ENCODE measurements at regions not wholly inside any gene's neighbourhood (a gene's known extent, or its start where the extent isn't known, plus 50 kb on each side); places are given as distances from the start of the nearest gene placed in this dataset.

GRCh38 chr14:44131861-44132260 is 375.2 kb downstream of the FSCB start:
- DNase-seq (ENCODE audit: low spot score): no peak
- Histone ChIP-seq H3K4me3 (ENCODE audit: low read depth, low read length, poor library complexity, severe bottlenecking) (no peak overlapping the region), H3K27me3 (replicated peaks; ENCODE audit: insufficient read depth, low read depth, low read length, poor library complexity) (no peaks in the 10 kb centered on the region), H3K36me3 (ENCODE audit: insufficient read depth, low read length, poor library complexity, severe bottlenecking) (no peaks in the 10 kb centered on the region), H3K27ac (ENCODE audit: low read depth, low read length, poor library complexity, severe bottlenecking) (no peak overlapping the region), H3K9me3 (ENCODE audit: low read depth, low read length, poor library complexity, severe bottlenecking) (no peaks in the 10 kb centered on the region), H3K4me1 (ENCODE audit: insufficient read depth, low read length, poor library complexity, severe bottlenecking) (no peaks in the 10 kb centered on the region)
- no TSS peak for BruUV-seq (replicated peaks)
- intact Hi-C loops (cut with micrococcal nuclease; ENCODE audit: unreplicated experiment): no loop called here
- ChIA-PET POLR2A (ENCODE audit: low non-redundant PET) (no interaction called here), CTCF (no interaction called here)
- no peak for TF ChIP-seq CTCF (conservative IDR thresholded peaks at IDR 0.05; ENCODE audit: low read depth, low read length)
- no peak for TF ChIP-seq EZH2 (IDR thresholded peaks at IDR 0.05; ENCODE audit: borderline replicate concordance, low read depth, low read length, poor library complexity, severe bottlenecking)

DNA sequence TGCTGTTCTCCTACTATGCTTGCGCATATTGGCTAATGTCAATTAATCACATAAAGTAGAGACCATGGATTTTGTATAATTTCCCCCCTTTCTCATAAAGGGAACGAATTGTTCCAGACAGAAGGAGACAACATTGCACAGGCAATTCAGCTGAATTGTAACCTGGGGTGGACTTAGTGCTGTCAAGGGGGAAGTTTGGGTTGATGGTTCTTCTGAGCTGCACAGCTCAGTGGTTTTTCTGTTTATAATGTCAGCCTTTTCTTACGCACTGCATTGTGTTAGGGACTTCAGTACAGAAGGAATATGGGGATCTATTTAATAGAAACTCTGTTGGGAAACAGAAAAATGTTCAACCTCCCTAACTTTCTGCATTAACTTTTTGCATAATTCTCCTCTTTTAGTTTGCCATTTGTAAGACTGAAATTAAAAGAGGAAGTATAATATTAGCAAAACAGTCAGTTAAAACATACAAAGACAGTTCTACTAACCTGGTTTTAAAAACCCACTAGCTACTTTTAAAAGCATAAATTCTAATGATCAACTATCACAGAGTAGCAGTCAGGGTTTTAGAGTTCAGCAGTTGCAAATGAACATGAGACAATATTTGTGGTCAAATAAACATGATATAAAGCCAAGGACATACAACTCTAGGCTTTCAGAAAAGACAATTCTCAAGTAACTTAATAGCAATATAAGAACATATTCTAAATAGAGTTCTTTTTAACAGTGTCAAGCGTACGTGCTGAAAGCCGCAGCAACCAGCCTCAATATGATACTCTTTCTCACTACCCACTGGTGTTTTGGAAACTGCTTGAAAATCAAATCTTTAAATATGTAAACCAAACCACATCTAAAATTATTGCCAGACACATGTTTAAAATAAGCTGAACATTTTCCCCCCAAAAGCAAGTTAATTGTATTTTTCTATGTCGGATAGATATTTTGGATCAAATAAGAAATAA is 393.0 kb downstream of the FSCB start:
- BruUV-seq (replicated peaks): no TSS peak
- Histone ChIP-seq H3K27me3 (replicated peaks; ENCODE audit: insufficient read depth, low read depth, low read length, poor library complexity) (no peaks in the 10 kb centered on the region), H3K27ac (ENCODE audit: low read depth, low read length, poor library complexity, severe bottlenecking) (no peak overlapping the region), H3K36me3 (ENCODE audit: insufficient read depth, low read length, poor library complexity, severe bottlenecking) (no peaks in the 10 kb centered on the region), H3K9me3 (ENCODE audit: low read depth, low read length, poor library complexity, severe bottlenecking) (no peaks in the 10 kb centered on the region), H3K4me1 (ENCODE audit: insufficient read depth, low read length, poor library complexity, severe bottlenecking) (no peaks in the 10 kb centered on the region), H3K4me3 (ENCODE audit: low read depth, low read length, poor library complexity, severe bottlenecking) (no peak overlapping the region)
- TF ChIP-seq EZH2 (IDR thresholded peaks at IDR 0.05; ENCODE audit: borderline replicate concordance, low read depth, low read length, poor library complexity, severe bottlenecking) (no peak), CTCF (conservative IDR thresholded peaks at IDR 0.05; ENCODE audit: low read depth, low read length) (no peak)
- intact Hi-C loops (cut with micrococcal nuclease; ENCODE audit: unreplicated experiment): no loop called here
- POLR2A ChIA-PET (ENCODE audit: low non-redundant PET): no interaction called here
- CTCF ChIA-PET: no interaction called here
- no peak for DNase-seq (ENCODE audit: low spot score)

GRCh38 chr14:44112774-44113460 is 394.2 kb downstream of the FSCB start:
- Histone ChIP-seq H3K36me3 (ENCODE audit: insufficient read depth, low read length, poor library complexity, severe bottlenecking) (no peaks in the 10 kb centered on the region), H3K27ac (ENCODE audit: low read depth, low read length, poor library complexity, severe bottlenecking) (no peak overlapping the region), H3K4me3 (ENCODE audit: low read depth, low read length, poor library complexity, severe bottlenecking) (no peak overlapping the region), H3K27me3 (replicated peaks; ENCODE audit: insufficient read depth, low read depth, low read length, poor library complexity) (no peaks in the 10 kb centered on the region), H3K9me3 (ENCODE audit: low read depth, low read length, poor library complexity, severe bottlenecking) (no peaks in the 10 kb centered on the region), H3K4me1 (ENCODE audit: insufficient read depth, low read length, poor library complexity, severe bottlenecking) (no peaks in the 10 kb centered on the region)
- ChIA-PET CTCF (no interaction called here), POLR2A (ENCODE audit: low non-redundant PET) (no interaction called here)
- TF ChIP-seq CTCF (conservative IDR thresholded peaks at IDR 0.05; ENCODE audit: low read depth, low read length): no peak
- no peak for TF ChIP-seq EZH2 (IDR thresholded peaks at IDR 0.05; ENCODE audit: borderline replicate concordance, low read depth, low read length, poor library complexity, severe bottlenecking)
- BruUV-seq (replicated peaks): no TSS peak
- intact Hi-C loops (cut with micrococcal nuclease; ENCODE audit: unreplicated experiment): no loop called here
- DNase-seq (ENCODE audit: low spot score): no peak
